ENCODE measurements at regions not wholly inside any gene's neighbourhood (a gene's known extent, or its start where the extent isn't known, plus 50 kb on each side); places are given as distances from the start of the nearest gene placed in this dataset.

- H3K4me3 ChIP-seq (ENCODE audit: low read depth, low read length): no peak overlapping the region
- DNase-seq (ENCODE audit: low read depth): no peak
- no peak for TF ChIP-seq CTCF (IDR thresholded peaks at IDR 0.05; ENCODE audit: insufficient read depth, low read length, poor library complexity, severe bottlenecking)
- H3K27me3 ChIP-seq (ENCODE audit: control insufficient read depth, insufficient read depth, low read length): no peaks in the 10 kb centered on the region
- no peaks in the 10 kb centered on the region for H3K36me3 ChIP-seq (ENCODE audit: control insufficient read depth, insufficient read depth, low read length)
These were observed 495.0 kb upstream of the SLIT2 start for GRCh38 chr4:19756661-19757060.

GRCh38 chr4:19752599-19752998 is 499.1 kb upstream of the SLIT2 start:
- Histone ChIP-seq H3K36me3 (ENCODE audit: control insufficient read depth, insufficient read depth, low read length) (no peaks in the 10 kb centered on the region), H3K4me3 (ENCODE audit: low read depth, low read length) (no peak overlapping the region), H3K27me3 (ENCODE audit: control insufficient read depth, insufficient read depth, low read length) (no peaks in the 10 kb centered on the region)
- DNase-seq (ENCODE audit: low read depth): no peak
- no peak for TF ChIP-seq CTCF (IDR thresholded peaks at IDR 0.05; ENCODE audit: insufficient read depth, low read length, poor library complexity, severe bottlenecking)

- H3K27me3 ChIP-seq (ENCODE audit: control insufficient read depth, insufficient read depth, low read length): no peaks in the 10 kb centered on the region
- H3K4me3 ChIP-seq (ENCODE audit: low read depth, low read length): no peak overlapping the region
- TF ChIP-seq CTCF (IDR thresholded peaks at IDR 0.05; ENCODE audit: insufficient read depth, low read length, poor library complexity, severe bottlenecking): no peak
- no peaks in the 10 kb centered on the region for H3K36me3 ChIP-seq (ENCODE audit: control insufficient read depth, insufficient read depth, low read length)
- DNase-seq (ENCODE audit: low read depth): no peak
These were observed 502.9 kb upstream of the SLIT2 start for GRCh38 chr4:19748519-19749479.

GRCh38 chr4:19746377-19746776 is 505.3 kb upstream of the SLIT2 start:
- Histone ChIP-seq H3K27me3 (ENCODE audit: control insufficient read depth, insufficient read depth, low read length) (no peaks in the 10 kb centered on the region), H3K36me3 (ENCODE audit: control insufficient read depth, insufficient read depth, low read length) (no peaks in the 10 kb centered on the region), H3K4me3 (ENCODE audit: low read depth, low read length) (no peak overlapping the region)
- no peak for DNase-seq (ENCODE audit: low read depth)
- no peak for TF ChIP-seq CTCF (IDR thresholded peaks at IDR 0.05; ENCODE audit: insufficient read depth, low read length, poor library complexity, severe bottlenecking)

GRCh38 chr4:19743115-19743638 is 508.5 kb upstream of the SLIT2 start:
- H3K36me3 ChIP-seq (ENCODE audit: control insufficient read depth, insufficient read depth, low read length): no peaks in the 10 kb centered on the region
- DNase-seq (ENCODE audit: low read depth): no peak
- H3K4me3 ChIP-seq (ENCODE audit: low read depth, low read length): no peak overlapping the region
- H3K27me3 ChIP-seq (ENCODE audit: control insufficient read depth, insufficient read depth, low read length): no peaks in the 10 kb centered on the region
- no peak for TF ChIP-seq CTCF (IDR thresholded peaks at IDR 0.05; ENCODE audit: insufficient read depth, low read length, poor library complexity, severe bottlenecking)
